ENCODE measurements at regions not wholly inside any gene's neighbourhood (a gene's known extent, or its start where the extent isn't known, plus 50 kb on each side); places are given as distances from the start of the nearest gene placed in this dataset.

- Histone ChIP-seq H3K9me3 (no peaks in the 10 kb centered on the region), H3K4me3 (no peak overlapping the region), H3K27me3 (no peaks in the 10 kb centered on the region), H3K36me3 (no peaks in the 10 kb centered on the region), H3K4me1 (no peaks in the 10 kb centered on the region), H3K27ac (no peak overlapping the region)
- no peak for DNase-seq (ENCODE audit: low spot score in 2 of 2)
- intact Hi-C loops (cut with DNase I): no loop called here
- TF ChIP-seq CTCF (IDR thresholded peaks at IDR 0.05): no peak
Measured at GRCh38 chr6:15038013-15038791, 207.7 kb upstream of the JARID2 start.

GRCh38 chr6:15039136-15039535, 206.7 kb upstream of the JARID2 start:
- no peak for TF ChIP-seq CTCF (IDR thresholded peaks at IDR 0.05)
- no peaks in the 10 kb centered on the region for H3K4me1 ChIP-seq
- no peaks in the 10 kb centered on the region for H3K27me3 ChIP-seq
- no peak overlapping the region for H3K27ac ChIP-seq
- H3K4me3 ChIP-seq: no peak overlapping the region
- no peaks in the 10 kb centered on the region for H3K9me3 ChIP-seq
- intact Hi-C loops (cut with DNase I): no loop called here
- no peaks in the 10 kb centered on the region for H3K36me3 ChIP-seq
- no peak for DNase-seq (ENCODE audit: low spot score in 2 of 2)

GRCh38 chr6:15042938-15043337, 202.9 kb upstream of the JARID2 start:
- no peak for DNase-seq (ENCODE audit: low spot score in 2 of 2)
- Histone ChIP-seq H3K27me3 (no peaks in the 10 kb centered on the region), H3K27ac (no peak overlapping the region)

GRCh38 chr6:15044146-15044882, 201.6 kb upstream of the JARID2 start:
- intact Hi-C loops (cut with DNase I): no loop called here
- Histone ChIP-seq H3K36me3 (no peaks in the 10 kb centered on the region), H3K27ac (no peak overlapping the region), H3K4me3 (no peak overlapping the region), H3K27me3 (no peaks in the 10 kb centered on the region), H3K4me1 (no peaks in the 10 kb centered on the region), H3K9me3 (no peaks in the 10 kb centered on the region)
- DNase-seq (ENCODE audit: low spot score in 2 of 2): no peak
- TF ChIP-seq CTCF (IDR thresholded peaks at IDR 0.05): no peak

More at GRCh38 chr6:15042938-15043337, 202.9 kb upstream of the JARID2 start:
- no peak overlapping the region for H3K4me3 ChIP-seq
- H3K36me3 ChIP-seq: no peaks in the 10 kb centered on the region
- H3K9me3 ChIP-seq: no peaks in the 10 kb centered on the region
- intact Hi-C loops (cut with DNase I): no loop called here
- H3K4me1 ChIP-seq: no peaks in the 10 kb centered on the region
- TF ChIP-seq CTCF (IDR thresholded peaks at IDR 0.05): no peak

- intact Hi-C loops (cut with DNase I): no loop called here
- no peaks in the 10 kb centered on the region for H3K9me3 ChIP-seq
- no peak for TF ChIP-seq CTCF (IDR thresholded peaks at IDR 0.05)
Measured at GRCh38 chr6:15044948-15045347, 200.9 kb upstream of the JARID2 start.

More at GRCh38 chr6:15044948-15045347, 200.9 kb upstream of the JARID2 start:
- Histone ChIP-seq H3K4me1 (no peaks in the 10 kb centered on the region), H3K36me3 (no peaks in the 10 kb centered on the region), H3K27ac (no peak overlapping the region), H3K27me3 (no peaks in the 10 kb centered on the region), H3K4me3 (no peak overlapping the region)
- DNase-seq (ENCODE audit: low spot score in 2 of 2): no peak
